PC-9 (cell line): ENCODE measurements at regions not wholly inside any gene's neighbourhood (a gene's known extent, or its start where the extent isn't known, plus 50 kb on each side); places are given as distances from the start of the nearest gene placed in this dataset.
"Not testable (repeated sequence)": the region's sequence is repeated elsewhere in the genome, so short reads cannot be mapped to it uniquely, and the experiment has no call there.

Experiments used
- EZH2 ChIP-seq: fragments of 200-600 bp; sonication (generic); IDR thresholded peaks from 2 replicates; pipeline ENCODE4 v1.8.0; 2017; ENCODE audit warnings: antibody characterized with exemption, low read depth
- TF ChIP-seq, protein P1 (sequence below): fragments of 200-600 bp; sonication (generic); conservative IDR thresholded peaks from 2 replicates; pipeline ENCODE4 v1.6.1; 2017; ENCODE audit warnings: mixed run types, antibody characterized with exemption, mild to moderate bottlenecking, moderate library complexity

DNA sequence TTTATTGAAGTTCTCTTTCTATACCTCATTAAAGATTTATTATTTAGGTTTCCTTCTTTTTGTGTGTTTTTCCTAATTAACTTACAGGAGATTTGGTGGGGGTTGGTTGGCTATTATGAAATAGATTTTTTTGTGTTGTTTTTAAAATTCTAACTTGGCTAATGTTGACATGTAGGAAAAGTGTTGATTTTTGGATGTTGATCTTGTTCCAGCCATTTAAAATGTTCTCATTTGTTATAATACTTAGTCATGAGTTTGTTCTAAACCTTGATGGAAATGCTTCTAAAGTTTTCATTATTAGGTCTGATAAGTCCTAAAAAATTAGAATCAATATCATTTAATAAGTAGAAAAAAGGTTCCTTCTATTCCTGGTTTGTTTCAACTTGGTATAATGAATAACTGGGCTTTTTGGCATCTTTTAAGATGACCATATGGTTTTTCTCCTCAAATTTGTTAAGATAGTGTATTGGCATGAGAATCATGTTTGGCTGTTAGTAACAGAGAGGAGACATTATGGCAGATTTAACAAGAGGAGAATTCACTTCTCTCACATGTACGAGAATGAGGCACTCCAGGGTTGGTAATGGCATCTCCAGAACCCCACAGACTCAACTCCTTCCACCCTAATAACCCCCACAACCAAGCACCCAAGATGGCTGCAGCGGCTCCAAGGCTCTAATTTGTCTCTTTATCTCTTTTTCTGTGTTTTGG, 104.1 kb downstream of the ARHGAP11B start:
- TF ChIP-seq, protein P1, sequence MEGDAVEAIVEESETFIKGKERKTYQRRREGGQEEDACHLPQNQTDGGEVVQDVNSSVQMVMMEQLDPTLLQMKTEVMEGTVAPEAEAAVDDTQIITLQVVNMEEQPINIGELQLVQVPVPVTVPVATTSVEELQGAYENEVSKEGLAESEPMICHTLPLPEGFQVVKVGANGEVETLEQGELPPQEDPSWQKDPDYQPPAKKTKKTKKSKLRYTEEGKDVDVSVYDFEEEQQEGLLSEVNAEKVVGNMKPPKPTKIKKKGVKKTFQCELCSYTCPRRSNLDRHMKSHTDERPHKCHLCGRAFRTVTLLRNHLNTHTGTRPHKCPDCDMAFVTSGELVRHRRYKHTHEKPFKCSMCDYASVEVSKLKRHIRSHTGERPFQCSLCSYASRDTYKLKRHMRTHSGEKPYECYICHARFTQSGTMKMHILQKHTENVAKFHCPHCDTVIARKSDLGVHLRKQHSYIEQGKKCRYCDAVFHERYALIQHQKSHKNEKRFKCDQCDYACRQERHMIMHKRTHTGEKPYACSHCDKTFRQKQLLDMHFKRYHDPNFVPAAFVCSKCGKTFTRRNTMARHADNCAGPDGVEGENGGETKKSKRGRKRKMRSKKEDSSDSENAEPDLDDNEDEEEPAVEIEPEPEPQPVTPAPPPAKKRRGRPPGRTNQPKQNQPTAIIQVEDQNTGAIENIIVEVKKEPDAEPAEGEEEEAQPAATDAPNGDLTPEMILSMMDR = not testable (repeated sequence)
- TF ChIP-seq EZH2 = not testable (repeated sequence)
